Activated CD4-positive, alpha-beta T cell treated with anti-CD3 and anti-CD28 coated beads, Interleukin-2, Interleukin-6, amounts not matched to agents 100 ng/mL and 50 ng/mL, durations not matched to agents 16 hours and 8 hours (primary cell): ENCODE measurements at regions not wholly inside any gene's neighbourhood (a gene's known extent, or its start where the extent isn't known, plus 50 kb on each side); places are given as distances from the start of the nearest gene placed in this dataset.

Experiments used
- DNase-seq: peaks from one replicate; pipeline ENCODE4 v3.0.0-alpha.2; 2020

- no peak for DNase-seq
These were observed 201.1 kb upstream of the USP24 start for GRCh38 chr1:55416164-55416842.

- no peak for DNase-seq
These were observed 198.1 kb upstream of the USP24 start for GRCh38 chr1:55413286-55413685.

- DNase-seq: no peak
These were observed 196.9 kb upstream of the USP24 start for GRCh38 chr1:55412060-55412459.

- no peak for DNase-seq
These were observed 187.7 kb upstream of the USP24 start for GRCh38 chr1:55402671-55403464.

GRCh38 chr1:55402142-55402541, 187.0 kb upstream of the USP24 start:
- no peak for DNase-seq

- DNase-seq: no peak
These were observed 185.3 kb upstream of the USP24 start for GRCh38 chr1:55400508-55400907.

- DNase-seq: no peak
These were observed 184.2 kb upstream of the USP24 start for GRCh38 chr1:55399346-55399745.

GRCh38 chr1:55396381-55396891, 181.3 kb upstream of the USP24 start:
- DNase-seq: no peak

GRCh38 chr1:55388960-55389359, 173.8 kb upstream of the USP24 start:
- no peak for DNase-seq

- DNase-seq: no peak
These were observed 172.0 kb upstream of the USP24 start for GRCh38 chr1:55387145-55387544.

- no peak for DNase-seq
These were observed 171.3 kb upstream of the USP24 start for GRCh38 chr1:55386456-55386855.

- DNase-seq: no peak
These were observed 170.3 kb upstream of the USP24 start for GRCh38 chr1:55385402-55386018.

GRCh38 chr1:55384637-55385036, 169.5 kb upstream of the USP24 start:
- no peak for DNase-seq

- no peak for DNase-seq
These were observed 167.7 kb upstream of the USP24 start for GRCh38 chr1:55382806-55383305.

- no peak for DNase-seq
These were observed 166.8 kb upstream of the USP24 start for GRCh38 chr1:55381983-55382382.

GRCh38 chr1:55381491-55381890, 166.3 kb upstream of the USP24 start:
- DNase-seq: no peak

GRCh38 chr1:55380355-55380970, 165.3 kb upstream of the USP24 start:
- no peak for DNase-seq

GRCh38 chr1:55378582-55378981, 163.4 kb upstream of the USP24 start:
- peak; percentile 34 for DNase-seq

- no peak for DNase-seq
These were observed 161.7 kb upstream of the USP24 start for GRCh38 chr1:55376897-55377296.

- DNase-seq: peak; percentile 51
These were observed 160.6 kb upstream of the USP24 start for GRCh38 chr1:55375617-55376258.

GRCh38 chr1:55374801-55375616, 159.8 kb upstream of the USP24 start:
- DNase-seq: no peak

- no peak for DNase-seq
These were observed 159.1 kb upstream of the USP24 start for GRCh38 chr1:55374216-55374615.
